Vagina (tissue), 2 donors: ENCODE measurements at regions not wholly inside any gene's neighbourhood (a gene's known extent, or its start where the extent isn't known, plus 50 kb on each side); places are given as distances from the start of the nearest gene placed in this dataset.

Experiments
- DNase-seq, 2 donors: peaks; one replicate each; pipeline ENCODE4 v3.0.0-alpha.2; 2017; ENCODE audit errors: extremely low spot score in 2 of 2
- H3K27ac ChIP-seq: fragments of 200-600 bp; sonication (generic); one replicate; pipeline ENCODE4 v1.5.1; 2019
- H3K27me3 ChIP-seq: fragments of 200-600 bp; sonication (generic); one replicate; pipeline ENCODE4 v1.5.1; 2019
- H3K36me3 ChIP-seq, 2 donors: fragments of 200-600 bp; sonication (generic); one replicate each; pipeline ENCODE4 v1.5.1; 2017 to 2019
- H3K4me1 ChIP-seq: fragments of 200-600 bp; sonication (generic); one replicate; pipeline ENCODE4 v1.5.1; 2019
- H3K4me3 ChIP-seq, 2 donors: fragments of 200-600 bp; sonication (generic); 1 replicate in 1 of 2; 2 replicates in 1 of 2; pipeline ENCODE4 v1.5.1; 2016 to 2019
- H3K9me3 ChIP-seq: fragments of 200-600 bp; sonication (generic); one replicate; pipeline ENCODE4 v1.5.1; 2019
- POLR2A ChIP-seq, 2 donors: fragments of 450-650 bp; IDR thresholded peaks; one replicate each; pipeline ENCODE4 v1.6.1; 2017; ENCODE audit warnings: antibody characterized with exemption in 2 of 2, mild to moderate bottlenecking in 2 of 2, moderate library complexity in 2 of 2
- POLR2AphosphoS5 ChIP-seq, 2 donors: sonication (generic); formaldehyde crosslinking; IDR thresholded peaks; one replicate each; pipeline ENCODE4 v1.9.0; 2017; ENCODE audit warnings: antibody characterized with exemption in 2 of 2, mild to moderate bottlenecking in 2 of 2, low read depth in 1 of 2; ENCODE audit not compliant: insufficient read depth in 1 of 2
- intact Hi-C: fragments of 100-400 bp; cut with DNase I; formaldehyde crosslinking; loops from one replicate; pipeline ENCODE4 v1.15.1; 2023
- TF ChIP-seq, protein P1 (sequence below), 3 experiments: fragments of 450-650 bp in 2 of 3; fragments of 200-600 bp in 1 of 3; sonication (generic) in 1 of 3; IDR thresholded peaks; one replicate each; pipeline ENCODE4 v1.5.1; 2017 to 2019; ENCODE audit warnings: antibody characterized with exemption in 3 of 3, mild to moderate bottlenecking in 2 of 3, moderate library complexity in 2 of 3

DNA sequence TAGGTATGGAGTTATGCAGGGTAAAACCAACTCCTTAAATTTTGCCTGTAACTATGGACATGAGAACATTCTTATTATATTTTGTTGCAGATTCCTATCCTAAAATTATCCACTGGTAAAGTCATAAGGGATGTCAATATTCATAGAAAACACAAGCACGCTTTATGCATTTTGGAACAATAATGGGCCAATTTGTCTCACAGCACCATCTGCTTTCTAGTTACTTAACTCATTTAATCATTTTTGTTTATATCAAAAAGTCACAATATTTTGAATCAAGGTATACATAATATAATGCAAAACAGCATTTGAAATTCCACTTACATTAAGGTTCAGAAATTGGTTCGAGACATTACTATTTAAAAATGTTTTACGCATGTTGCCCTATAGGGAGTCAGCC is 203.0 kb downstream of the GABRG1 start:
- H3K4me1 ChIP-seq: no peaks in the 10 kb centered on the region
- no peaks in the 10 kb centered on the region for H3K9me3 ChIP-seq
- H3K4me3 ChIP-seq: no peak overlapping the region
- no peaks in the 10 kb centered on the region for H3K27me3 ChIP-seq
- intact Hi-C loops: no loop called here
- TF ChIP-seq POLR2AphosphoS5 (IDR thresholded peaks at IDR 0.05; ENCODE audit: insufficient read depth in 1 of 2, low read depth in 1 of 2) (no peak), POLR2A (IDR thresholded peaks at IDR 0.05) (no peak)
- TF ChIP-seq, protein P1, sequence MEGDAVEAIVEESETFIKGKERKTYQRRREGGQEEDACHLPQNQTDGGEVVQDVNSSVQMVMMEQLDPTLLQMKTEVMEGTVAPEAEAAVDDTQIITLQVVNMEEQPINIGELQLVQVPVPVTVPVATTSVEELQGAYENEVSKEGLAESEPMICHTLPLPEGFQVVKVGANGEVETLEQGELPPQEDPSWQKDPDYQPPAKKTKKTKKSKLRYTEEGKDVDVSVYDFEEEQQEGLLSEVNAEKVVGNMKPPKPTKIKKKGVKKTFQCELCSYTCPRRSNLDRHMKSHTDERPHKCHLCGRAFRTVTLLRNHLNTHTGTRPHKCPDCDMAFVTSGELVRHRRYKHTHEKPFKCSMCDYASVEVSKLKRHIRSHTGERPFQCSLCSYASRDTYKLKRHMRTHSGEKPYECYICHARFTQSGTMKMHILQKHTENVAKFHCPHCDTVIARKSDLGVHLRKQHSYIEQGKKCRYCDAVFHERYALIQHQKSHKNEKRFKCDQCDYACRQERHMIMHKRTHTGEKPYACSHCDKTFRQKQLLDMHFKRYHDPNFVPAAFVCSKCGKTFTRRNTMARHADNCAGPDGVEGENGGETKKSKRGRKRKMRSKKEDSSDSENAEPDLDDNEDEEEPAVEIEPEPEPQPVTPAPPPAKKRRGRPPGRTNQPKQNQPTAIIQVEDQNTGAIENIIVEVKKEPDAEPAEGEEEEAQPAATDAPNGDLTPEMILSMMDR (IDR thresholded peaks at IDR 0.05): no peak
- H3K27ac ChIP-seq: no peak overlapping the region
- H3K36me3 ChIP-seq: no peaks in the 10 kb centered on the region
- no peak for DNase-seq

DNA sequence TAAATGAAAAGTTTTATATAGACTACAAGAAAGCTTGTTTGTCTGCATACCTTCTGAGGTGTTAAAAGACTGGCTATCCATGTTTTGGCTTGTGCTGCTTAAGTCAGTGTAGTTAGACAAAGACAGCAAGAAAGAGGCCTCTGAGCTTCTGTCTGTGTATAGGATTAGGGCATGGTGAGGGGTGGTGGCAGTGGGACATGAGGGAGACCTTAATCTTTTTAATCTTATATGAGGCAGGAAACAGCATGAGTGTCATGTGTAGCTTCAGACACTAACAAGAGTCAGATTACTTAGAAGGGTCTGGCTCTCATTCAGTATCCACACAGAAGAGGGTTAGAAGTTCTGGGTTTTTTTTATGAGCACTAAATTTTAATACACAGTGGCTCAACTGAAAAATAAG is 213.3 kb downstream of the GABRG1 start:
- intact Hi-C loops: no loop called here
- H3K36me3 ChIP-seq: no peaks in the 10 kb centered on the region
- no peaks in the 10 kb centered on the region for H3K9me3 ChIP-seq
- DNase-seq: no peak
- H3K27ac ChIP-seq: no peak overlapping the region
- no peaks in the 10 kb centered on the region for H3K4me1 ChIP-seq
- no peak for TF ChIP-seq POLR2A (IDR thresholded peaks at IDR 0.05)
- no peak for TF ChIP-seq POLR2AphosphoS5 (IDR thresholded peaks at IDR 0.05; ENCODE audit: insufficient read depth in 1 of 2, low read depth in 1 of 2)
- TF ChIP-seq, protein P1 (IDR thresholded peaks at IDR 0.05): no peak
- no peak overlapping the region for H3K4me3 ChIP-seq
- no peaks in the 10 kb centered on the region for H3K27me3 ChIP-seq

GRCh38 chr4:45897946-45898585 is 225.8 kb downstream of the GABRG1 start:
- intact Hi-C loops: no loop called here
- H3K4me3 ChIP-seq: no peak overlapping the region
- no peaks in the 10 kb centered on the region for H3K36me3 ChIP-seq
- TF ChIP-seq, protein P1 (IDR thresholded peaks at IDR 0.05): no peak
- TF ChIP-seq POLR2A (IDR thresholded peaks at IDR 0.05) (no peak), POLR2AphosphoS5 (IDR thresholded peaks at IDR 0.05; ENCODE audit: insufficient read depth in 1 of 2, low read depth in 1 of 2) (no peak)
- no peaks in the 10 kb centered on the region for H3K4me1 ChIP-seq
- no peak for DNase-seq
- no peak overlapping the region for H3K27ac ChIP-seq
- H3K9me3 ChIP-seq: no peaks in the 10 kb centered on the region
- no peaks in the 10 kb centered on the region for H3K27me3 ChIP-seq

DNA sequence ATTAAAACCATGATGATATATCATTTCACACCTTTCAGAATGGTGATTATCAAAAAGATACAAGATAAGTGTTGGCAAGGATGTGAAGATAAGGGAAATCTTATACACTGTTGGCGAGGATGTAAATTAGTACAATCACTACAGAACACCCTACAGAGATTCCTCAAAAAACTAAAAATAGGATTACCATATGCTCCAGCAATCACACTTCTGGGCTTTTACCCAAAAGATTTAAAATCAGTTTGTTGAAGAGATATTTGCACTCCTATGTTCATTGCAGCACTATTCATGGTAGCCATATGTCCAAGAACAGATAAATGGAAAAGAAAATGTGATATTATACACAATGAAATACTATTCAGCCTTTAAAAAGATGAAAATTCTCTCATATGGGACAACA is 240.4 kb downstream of the GABRG1 start:
- no peak overlapping the region for H3K27ac ChIP-seq
- H3K27me3 ChIP-seq: no peaks in the 10 kb centered on the region
- H3K36me3 ChIP-seq: no peaks in the 10 kb centered on the region
- intact Hi-C loops: no loop called here
- H3K9me3 ChIP-seq: no peaks in the 10 kb centered on the region
- H3K4me1 ChIP-seq: no peaks in the 10 kb centered on the region
- H3K4me3 ChIP-seq: no peak overlapping the region
- DNase-seq: no peak
- TF ChIP-seq, protein P1 (IDR thresholded peaks at IDR 0.05): no peak
- no peak for TF ChIP-seq POLR2A (IDR thresholded peaks at IDR 0.05)
- TF ChIP-seq POLR2AphosphoS5 (IDR thresholded peaks at IDR 0.05; ENCODE audit: insufficient read depth in 1 of 2, low read depth in 1 of 2): no peak

DNA sequence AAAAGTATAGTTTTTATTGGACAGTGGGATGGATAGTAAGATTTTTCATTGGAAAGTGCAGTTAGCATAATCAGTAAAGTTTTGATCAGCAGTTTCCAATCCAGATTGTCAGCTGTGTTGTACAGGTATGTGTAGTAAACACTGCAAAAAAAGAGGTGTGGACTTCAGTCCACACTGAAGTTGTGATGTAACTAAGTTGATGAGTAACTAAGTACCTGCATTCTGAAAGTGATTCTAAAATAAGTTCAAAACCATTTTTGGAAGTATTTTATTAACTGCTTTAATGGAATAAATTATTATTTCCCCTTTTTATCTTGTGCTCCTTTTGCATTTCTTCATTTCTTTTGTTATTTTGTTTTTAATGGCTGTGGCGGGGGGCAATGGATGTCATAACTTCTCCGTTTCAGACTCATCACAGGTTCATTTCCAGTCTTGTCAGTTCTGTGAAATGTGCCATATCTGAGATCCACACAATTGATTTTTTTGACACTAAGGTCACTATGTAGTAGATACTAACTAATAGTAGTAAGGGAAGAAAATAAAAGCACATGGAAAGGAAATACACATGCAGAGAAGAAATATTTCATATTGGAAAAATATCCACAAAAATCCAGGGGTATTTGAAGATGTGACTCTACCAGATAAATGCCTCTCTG is 247.5 kb downstream of the GABRG1 start:
- no peaks in the 10 kb centered on the region for H3K27me3 ChIP-seq
- H3K27ac ChIP-seq: no peak overlapping the region
- H3K9me3 ChIP-seq: no peaks in the 10 kb centered on the region
- TF ChIP-seq POLR2A (IDR thresholded peaks at IDR 0.05): no peak
- TF ChIP-seq, protein P1 (IDR thresholded peaks at IDR 0.05): no peak
- H3K4me1 ChIP-seq: no peaks in the 10 kb centered on the region
- intact Hi-C loops: no loop called here
- H3K4me3 ChIP-seq: no peak overlapping the region
- no peaks in the 10 kb centered on the region for H3K36me3 ChIP-seq
- DNase-seq: no peak
